ENCODE measurements at regions not wholly inside any gene's neighbourhood (a gene's known extent, or its start where the extent isn't known, plus 50 kb on each side); places are given as distances from the start of the nearest gene placed in this dataset.

DNA sequence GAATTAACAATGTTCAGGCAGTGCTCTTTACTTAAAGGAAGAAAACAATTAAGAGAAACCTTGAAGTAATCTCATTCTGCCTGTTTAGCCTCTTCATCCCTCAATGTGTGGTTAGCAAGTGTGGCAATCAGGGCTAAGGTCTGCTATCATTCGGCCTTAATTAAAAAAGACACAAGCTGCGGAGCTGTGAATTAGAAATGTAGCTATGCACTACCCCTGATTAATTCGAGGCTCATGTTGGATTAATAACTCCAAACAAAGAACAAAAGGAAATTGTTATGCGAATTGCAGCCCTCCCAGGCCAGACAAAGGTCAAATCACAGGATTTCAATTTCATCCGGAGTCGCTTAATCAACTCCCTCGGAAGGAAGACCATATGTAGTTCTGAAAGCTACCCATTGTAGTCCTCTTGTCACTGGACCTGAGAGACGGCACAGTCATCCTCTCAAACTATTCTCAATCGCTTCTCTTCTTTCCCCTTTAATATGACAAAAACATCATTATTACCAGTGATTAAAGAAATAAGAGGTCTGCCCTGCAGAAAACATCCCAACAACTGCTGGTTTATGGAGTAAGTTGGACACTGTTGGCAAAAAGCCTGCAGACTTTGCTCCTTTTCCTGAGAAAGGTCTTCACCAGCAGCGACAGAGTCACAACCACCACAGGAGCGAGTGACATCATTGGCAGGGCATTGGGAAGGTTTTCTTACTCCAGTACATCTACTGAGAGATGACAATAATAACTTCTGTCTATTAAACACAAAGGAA is 71.1 kb upstream of the SOX5 start:
- TF ChIP-seq, protein P1, sequence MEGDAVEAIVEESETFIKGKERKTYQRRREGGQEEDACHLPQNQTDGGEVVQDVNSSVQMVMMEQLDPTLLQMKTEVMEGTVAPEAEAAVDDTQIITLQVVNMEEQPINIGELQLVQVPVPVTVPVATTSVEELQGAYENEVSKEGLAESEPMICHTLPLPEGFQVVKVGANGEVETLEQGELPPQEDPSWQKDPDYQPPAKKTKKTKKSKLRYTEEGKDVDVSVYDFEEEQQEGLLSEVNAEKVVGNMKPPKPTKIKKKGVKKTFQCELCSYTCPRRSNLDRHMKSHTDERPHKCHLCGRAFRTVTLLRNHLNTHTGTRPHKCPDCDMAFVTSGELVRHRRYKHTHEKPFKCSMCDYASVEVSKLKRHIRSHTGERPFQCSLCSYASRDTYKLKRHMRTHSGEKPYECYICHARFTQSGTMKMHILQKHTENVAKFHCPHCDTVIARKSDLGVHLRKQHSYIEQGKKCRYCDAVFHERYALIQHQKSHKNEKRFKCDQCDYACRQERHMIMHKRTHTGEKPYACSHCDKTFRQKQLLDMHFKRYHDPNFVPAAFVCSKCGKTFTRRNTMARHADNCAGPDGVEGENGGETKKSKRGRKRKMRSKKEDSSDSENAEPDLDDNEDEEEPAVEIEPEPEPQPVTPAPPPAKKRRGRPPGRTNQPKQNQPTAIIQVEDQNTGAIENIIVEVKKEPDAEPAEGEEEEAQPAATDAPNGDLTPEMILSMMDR (IDR thresholded peaks at IDR 0.05; ENCODE audit: insufficient read depth, low read length) = no peak
- TF ChIP-seq POLR2AphosphoS5 (IDR thresholded peaks at IDR 0.05; ENCODE audit: low read depth) = no peak
- TF ChIP-seq, protein P2, sequence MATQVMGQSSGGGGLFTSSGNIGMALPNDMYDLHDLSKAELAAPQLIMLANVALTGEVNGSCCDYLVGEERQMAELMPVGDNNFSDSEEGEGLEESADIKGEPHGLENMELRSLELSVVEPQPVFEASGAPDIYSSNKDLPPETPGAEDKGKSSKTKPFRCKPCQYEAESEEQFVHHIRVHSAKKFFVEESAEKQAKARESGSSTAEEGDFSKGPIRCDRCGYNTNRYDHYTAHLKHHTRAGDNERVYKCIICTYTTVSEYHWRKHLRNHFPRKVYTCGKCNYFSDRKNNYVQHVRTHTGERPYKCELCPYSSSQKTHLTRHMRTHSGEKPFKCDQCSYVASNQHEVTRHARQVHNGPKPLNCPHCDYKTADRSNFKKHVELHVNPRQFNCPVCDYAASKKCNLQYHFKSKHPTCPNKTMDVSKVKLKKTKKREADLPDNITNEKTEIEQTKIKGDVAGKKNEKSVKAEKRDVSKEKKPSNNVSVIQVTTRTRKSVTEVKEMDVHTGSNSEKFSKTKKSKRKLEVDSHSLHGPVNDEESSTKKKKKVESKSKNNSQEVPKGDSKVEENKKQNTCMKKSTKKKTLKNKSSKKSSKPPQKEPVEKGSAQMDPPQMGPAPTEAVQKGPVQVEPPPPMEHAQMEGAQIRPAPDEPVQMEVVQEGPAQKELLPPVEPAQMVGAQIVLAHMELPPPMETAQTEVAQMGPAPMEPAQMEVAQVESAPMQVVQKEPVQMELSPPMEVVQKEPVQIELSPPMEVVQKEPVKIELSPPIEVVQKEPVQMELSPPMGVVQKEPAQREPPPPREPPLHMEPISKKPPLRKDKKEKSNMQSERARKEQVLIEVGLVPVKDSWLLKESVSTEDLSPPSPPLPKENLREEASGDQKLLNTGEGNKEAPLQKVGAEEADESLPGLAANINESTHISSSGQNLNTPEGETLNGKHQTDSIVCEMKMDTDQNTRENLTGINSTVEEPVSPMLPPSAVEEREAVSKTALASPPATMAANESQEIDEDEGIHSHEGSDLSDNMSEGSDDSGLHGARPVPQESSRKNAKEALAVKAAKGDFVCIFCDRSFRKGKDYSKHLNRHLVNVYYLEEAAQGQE (IDR thresholded peaks at IDR 0.05; ENCODE audit: insufficient replicate concordance, low read depth) = no peak
